IPS DF 4.7 (cell line): ENCODE measurements at regions not wholly inside any gene's neighbourhood (a gene's known extent, or its start where the extent isn't known, plus 50 kb on each side); places are given as distances from the start of the nearest gene placed in this dataset.
"Not testable (repeated sequence)": the region's sequence is repeated elsewhere in the genome, so short reads cannot be mapped to it uniquely, and the experiment has no call there.

Source experiments
- DNase-seq: peaks from one replicate; pipeline ENCODE4 v3.0.0-alpha.2; 2013; ENCODE audit warnings: low spot score; ENCODE audit errors: extremely low read depth

DNA sequence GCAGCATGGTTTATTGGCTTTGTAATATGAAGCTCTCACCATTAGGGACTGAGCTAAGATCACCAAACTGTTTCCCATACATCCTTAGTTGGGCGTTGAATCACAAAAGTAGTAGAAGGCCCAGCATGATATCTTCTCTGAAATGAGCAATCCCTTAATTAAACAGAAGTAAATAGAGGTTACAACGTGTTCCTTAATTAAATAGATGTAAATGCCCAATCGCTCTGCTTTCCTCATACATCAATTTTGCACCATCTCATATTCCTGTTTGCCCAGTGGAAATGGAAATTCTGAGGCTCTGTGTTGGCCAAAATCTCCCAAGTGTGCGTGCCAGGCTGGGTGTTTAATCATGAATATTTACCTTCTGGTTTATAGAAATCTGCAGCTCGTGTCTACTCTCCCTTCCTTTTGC is 107.4 kb upstream of the FOXB1 start:
- no peak for DNase-seq

DNA sequence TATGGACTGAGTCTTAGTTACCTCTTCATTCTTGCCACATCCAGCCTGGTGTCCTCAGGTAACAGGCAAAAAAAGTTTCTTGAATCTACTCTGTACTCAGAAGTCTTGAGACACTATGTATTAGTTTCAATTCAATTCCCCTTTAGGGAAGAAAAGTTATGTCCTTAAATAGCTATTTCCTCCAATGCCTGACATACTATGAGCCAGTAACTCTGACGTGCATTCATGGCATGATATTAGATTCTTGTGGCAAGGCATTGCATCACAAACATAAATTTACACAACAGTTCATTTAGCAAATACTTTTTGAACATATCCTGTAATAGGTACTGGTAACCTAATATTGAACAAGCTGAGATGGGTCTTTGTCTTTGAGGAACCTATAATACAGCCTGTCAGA is 109.3 kb upstream of the FOXB1 start:
- DNase-seq: no peak

- no peak for DNase-seq
These were observed 111.1 kb upstream of the FOXB1 start for GRCh38 chr15:59892985-59893384.

GRCh38 chr15:59887870-59888269 is 116.2 kb upstream of the FOXB1 start:
- not testable (repeated sequence) for DNase-seq

DNA sequence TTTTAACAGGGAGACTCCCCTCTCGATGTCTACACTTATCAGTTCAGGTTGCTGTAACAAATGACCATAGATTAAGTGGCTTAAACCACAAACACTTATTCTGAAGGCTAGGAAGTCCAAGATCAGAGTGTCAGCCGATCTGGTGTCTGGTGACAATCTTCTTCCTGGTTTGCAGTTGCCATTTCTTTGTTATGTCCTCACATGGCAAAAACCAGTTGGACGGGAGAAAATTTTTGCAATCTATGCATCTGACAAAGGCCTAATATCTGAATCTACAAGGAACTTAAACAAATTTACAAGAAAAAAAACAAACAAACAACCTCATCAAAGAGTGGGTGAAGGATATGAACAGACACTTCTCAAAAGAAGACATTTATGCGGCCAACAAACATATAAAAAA is 116.9 kb upstream of the FOXB1 start:
- no peak for DNase-seq

DNA sequence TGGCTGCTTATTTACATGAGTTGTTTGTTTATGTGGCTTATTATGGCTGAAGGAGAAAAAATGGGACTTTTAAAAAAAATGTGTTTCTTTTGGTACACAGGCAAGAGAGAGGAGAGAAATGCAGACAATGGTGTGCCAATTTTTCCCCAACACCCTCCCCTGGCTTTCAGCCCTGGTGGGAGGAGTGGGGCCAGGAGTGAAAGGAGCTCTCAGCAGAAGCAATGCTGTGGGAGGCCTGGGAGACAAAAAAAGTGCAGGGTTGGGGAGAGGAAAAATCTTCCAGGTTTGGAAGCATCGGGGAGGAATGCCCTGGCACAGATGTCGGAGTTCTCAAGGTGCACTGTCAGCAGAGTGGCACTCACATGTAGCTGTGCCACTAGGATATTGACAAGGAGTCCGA is 117.7 kb upstream of the FOXB1 start:
- no peak for DNase-seq

- DNase-seq: no peak
These were observed 118.3 kb upstream of the FOXB1 start for GRCh38 chr15:59885832-59886231.

DNA sequence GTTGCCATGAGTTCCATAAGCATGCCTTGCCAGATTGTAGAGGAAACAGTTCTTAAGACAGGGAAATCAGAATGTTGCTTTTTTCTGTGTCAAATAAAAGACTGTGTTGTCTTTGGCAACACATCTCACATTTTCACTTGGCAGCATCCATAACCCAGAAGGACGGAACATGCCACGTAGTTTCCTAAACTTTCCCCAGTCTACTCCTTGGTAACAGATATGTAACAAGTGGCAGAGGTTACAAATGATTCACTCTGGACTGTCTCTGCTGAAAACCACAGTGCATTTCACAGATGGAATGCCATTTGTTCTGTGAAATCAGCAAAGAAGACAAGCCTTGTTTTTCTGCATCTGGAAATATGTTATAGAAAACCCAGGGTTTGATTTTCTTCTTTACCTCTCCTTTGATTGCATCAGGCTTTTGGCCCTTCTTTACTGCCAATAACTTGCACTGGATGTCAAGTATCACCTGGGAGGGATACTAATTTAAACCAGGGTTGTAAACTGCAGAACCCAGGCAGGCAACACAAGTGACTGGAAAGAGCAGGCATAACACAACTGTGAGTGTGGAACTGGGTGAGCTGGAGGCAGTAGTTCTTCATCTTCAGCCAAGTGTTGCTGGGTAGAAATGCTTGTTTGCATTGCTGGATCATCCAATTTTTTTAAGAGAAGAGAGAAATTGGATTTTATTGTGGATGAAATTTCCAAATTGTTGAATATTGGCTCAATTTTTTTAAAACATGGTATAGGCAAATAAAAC is 124.4 kb upstream of the FOXB1 start:
- no peak for DNase-seq

DNA sequence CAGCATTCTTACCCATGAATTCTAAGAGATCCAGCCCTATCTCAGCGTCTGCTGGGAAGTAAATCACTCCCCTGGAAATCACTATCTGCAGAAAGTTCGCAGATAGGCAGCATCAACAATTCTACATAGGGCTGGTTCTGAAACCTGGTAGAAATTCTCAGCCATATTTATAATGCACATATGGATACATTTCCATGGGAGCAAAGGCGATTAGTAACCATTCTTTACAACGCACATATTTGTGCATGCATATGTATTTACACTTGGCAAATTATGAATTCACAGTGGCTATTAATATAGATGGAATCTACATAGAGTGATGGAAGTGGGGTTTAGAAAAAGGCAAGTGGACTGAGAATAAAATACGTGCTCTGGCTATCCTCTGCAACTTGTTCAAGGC is 128.0 kb upstream of the FOXB1 start:
- DNase-seq: no peak

- DNase-seq: no peak
These were observed 130.4 kb upstream of the FOXB1 start for GRCh38 chr15:59873644-59874272.

DNA sequence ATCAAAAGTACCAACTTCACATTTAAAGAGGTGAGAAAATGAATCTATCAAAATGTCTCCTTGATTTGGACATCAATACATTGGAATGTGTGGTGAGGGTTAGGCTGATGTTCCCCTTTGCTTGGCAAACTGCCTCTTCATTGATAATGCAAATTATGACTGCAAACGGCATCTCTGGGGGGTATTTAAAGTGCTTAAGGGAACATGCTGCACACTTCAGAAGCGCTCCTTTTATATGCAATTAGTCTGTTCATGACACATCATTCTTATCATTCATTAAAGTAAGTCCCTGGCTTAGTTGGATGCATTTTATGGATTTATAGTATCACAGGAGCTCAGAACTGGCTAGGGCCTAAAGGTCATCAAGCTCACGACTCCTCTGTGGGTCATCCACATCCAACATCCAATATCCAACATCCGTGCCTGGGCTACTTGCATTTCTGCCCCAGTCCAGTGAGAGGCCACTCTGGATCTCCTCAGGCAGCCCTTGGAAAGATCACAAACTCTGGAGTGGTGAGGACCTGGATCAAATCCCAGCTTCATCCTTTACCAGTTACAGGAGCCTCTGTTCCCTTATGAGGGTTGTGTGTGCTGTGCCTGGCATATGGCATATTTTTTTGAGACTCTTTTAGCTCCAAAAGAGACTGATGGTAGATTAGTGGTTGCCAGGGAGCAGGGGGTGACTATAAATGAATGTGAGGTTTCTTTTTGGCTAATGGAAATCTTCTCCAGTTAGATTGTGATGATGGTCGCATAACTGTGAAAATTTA is 136.8 kb upstream of the FOXB1 start:
- no peak for DNase-seq

DNA sequence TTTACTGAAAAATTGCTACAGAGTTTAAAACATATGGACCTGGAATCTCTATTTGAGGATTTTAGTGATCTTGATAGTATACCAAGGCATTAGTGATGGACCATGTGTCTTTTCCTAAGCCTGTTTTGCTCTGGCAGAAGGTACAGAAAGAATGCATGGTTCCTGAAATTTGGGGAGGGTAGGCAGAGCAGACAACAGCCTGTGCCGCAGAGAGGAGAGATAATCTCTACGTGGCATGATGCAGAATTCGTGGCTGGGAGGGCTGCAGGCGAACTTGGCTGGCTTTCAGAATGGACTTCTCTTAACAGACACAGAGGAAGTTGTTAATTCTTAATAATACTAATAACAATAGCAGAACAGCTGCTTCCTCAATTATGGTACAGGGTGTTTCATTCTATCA is 137.5 kb upstream of the FOXB1 start:
- DNase-seq: no peak

GRCh38 chr15:59862191-59863155 is 141.6 kb upstream of the FOXB1 start:
- DNase-seq: no peak

DNA sequence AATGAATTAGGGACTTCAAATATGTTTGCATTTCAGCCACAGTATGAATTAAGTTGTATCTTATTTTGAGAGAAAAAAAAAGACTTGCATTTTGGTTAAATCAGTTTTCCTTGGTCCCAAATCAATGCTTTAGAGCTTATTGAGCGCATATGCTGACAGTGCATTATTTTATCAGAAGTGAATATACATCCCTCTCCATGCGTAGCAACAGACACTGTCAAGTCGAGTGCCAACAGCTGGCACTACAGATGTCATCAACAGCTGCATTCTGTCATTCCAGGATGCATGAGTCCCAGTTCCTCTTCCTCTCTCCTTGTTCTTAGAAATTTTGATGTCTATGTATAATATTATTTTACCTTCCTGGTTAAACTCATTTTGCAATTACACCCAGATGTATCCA is 156.1 kb upstream of the FOXB1 start:
- DNase-seq: no peak

- DNase-seq: no peak
These were observed 156.9 kb upstream of the BNIP2 start for GRCh38 chr15:59845942-59846499.

DNA sequence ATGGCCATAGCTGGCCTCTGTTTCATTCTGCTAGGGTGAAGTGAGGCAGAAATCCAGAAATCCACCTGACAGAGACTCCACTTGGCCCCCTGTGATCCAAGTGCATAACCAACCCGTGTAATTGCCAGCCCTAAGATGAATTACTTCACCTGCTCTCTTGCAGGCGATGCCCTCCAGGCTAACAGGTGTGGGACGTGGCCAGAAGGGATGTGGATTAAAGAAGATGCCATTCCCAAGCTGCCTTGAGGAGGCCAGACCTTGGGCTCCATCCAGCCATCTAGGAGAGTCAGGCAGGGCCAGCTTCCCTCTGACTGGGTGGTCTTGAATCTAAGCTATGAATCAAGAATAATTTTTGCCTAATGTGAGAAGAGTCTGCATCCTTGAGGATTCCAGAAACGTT is 154.5 kb upstream of the BNIP2 start:
- DNase-seq: no peak

DNA sequence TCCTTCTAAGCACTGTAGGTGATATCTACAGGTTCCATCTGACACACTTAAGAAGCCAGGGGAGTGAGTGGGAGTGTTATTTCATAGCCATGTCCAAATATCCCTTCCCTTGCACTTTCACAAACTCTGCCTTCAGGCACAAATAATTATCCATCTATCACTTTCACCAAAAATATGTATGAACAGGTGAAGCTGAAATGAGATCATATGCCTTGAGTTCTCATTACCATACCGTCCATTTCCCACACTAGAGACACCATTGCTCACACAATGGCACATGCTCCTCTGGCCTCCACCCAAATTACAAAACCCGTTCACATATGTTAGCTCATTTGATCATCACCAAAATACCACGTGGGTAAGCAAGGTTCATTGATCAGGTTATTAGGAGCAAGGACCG is 151.9 kb upstream of the BNIP2 start:
- no peak for DNase-seq

DNA sequence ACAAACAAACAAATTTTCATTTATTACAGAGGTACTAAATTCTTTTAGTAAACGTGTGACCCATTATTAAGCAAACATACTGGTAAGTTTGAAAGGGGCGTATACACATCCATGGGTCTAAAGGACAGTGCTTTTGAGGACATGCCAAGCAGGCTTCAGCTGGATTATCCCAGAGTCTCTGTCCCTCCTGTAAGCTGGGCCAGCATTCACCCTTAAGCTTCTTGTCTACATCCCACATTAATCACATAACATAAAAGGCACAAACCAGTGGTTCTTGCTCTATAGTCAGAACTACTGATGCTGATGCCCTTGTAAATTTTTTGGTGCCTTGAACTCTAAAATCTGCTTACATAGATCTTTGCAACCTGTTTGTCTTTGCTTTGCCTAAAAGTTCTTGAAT is 150.8 kb upstream of the BNIP2 start:
- no peak for DNase-seq

DNA sequence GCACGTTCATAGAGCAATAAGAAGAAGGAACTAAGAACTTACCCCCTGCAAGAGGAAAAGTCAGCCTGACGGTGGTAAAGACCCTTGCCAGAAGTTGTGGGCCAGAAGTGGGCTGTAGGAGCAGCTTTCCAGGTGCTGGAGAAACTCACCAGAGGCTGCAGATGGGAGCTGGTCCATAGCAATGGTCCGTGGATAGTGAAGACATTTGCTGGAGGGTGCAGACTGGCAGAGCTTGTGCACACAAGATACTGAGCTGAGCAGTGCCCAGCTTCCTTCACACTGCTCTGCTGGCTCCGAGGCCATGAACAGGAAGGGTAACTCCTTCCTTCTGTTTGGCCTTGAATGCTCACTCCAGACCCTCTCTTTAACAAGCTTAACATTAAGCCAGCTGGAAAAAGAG is 149.8 kb upstream of the BNIP2 start:
- DNase-seq: no peak

GRCh38 chr15:59835776-59836175 is 146.7 kb upstream of the BNIP2 start:
- no peak for DNase-seq

DNA sequence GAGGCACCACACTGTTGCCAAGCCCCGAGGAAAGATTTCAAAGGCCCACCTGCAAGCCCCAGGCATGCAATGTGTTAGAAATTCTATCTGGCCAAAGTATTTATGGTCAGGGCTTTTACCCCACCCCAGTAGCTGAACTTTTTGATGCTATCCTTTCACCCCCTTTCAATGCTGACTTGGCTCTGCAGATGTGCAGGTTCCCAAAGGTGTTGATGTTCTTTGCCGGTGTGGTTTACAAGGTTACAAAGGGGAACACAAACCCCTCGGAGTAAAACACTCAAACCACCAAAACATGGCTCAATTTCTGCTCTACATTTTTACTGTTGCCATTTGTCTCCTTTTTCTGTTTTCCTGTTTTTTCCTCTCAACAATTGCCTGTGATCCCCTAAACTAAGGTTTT is 145.4 kb upstream of the BNIP2 start:
- no peak for DNase-seq
